HG03565 (cell line): ENCODE measurements at regions not wholly inside any gene's neighbourhood (a gene's known extent, or its start where the extent isn't known, plus 50 kb on each side); places are given as distances from the start of the nearest gene placed in this dataset.
"Not testable (repeated sequence)": the region's sequence is repeated elsewhere in the genome, so short reads cannot be mapped to it uniquely, and the experiment has no call there.

Source experiments
- ATAC-seq: cut with Tn5 transposase; IDR thresholded peaks from one replicate; pipeline ENCODE4 v1.9.1; 2021; ENCODE audit warnings: mild to moderate bottlenecking, moderate library complexity; ENCODE audit not compliant: unreplicated experiment

- no peak for ATAC-seq
Measured at GRCh38 chr3:84175449-84175848, 783.3 kb upstream of the CADM2 start.

DNA sequence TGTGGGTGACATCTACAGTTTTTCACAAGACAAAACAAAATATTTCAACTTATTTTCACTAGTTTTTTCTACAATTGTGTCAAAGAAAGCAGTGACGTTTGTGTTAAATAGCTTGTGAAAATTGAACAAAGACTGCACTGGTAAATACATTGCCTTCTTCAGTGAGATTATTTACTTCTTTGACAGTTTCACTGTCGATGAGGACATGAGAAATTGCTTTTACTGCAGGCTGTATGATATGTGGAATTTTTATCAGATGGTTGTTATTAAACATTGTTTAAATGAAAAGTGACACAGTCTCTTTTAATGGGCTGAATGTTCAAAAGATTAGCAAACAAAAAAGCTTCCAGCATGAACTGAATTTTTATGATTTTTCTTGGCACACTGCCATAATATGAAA, 773.9 kb upstream of the CADM2 start:
- ATAC-seq, result no peak

- no peak for ATAC-seq
Measured at GRCh38 chr3:84194029-84194428, 764.8 kb upstream of the CADM2 start.

DNA sequence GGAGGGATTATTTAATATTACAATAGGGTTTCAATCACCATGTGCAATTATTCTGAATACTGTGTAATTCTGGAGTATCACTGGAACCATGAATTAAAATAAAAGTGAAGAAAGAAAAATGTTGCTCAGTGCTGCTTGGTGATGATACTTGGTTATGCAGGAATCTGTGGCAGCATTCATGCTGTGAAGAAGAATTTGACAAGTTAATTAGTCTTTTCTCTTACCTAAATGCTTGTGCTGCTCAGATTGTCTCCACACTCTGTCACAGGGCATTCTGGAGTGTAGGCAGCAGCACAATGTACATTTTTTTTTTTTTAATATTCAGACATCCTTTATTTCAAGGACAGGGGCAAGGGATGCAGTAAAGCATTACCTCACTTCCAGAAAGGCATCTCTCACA, 749.3 kb upstream of the CADM2 start:
- ATAC-seq, result no peak

GRCh38 chr3:84223512-84223911, 735.3 kb upstream of the CADM2 start:
- ATAC-seq, result no peak

- no peak for ATAC-seq
Measured at GRCh38 chr3:84224262-84224661, 734.5 kb upstream of the CADM2 start.

- no peak for ATAC-seq
Measured at GRCh38 chr3:84236261-84236660, 722.5 kb upstream of the CADM2 start.

GRCh38 chr3:84245789-84246188, 713.0 kb upstream of the CADM2 start:
- no peak for ATAC-seq

- ATAC-seq, result no peak
Measured at GRCh38 chr3:84260596-84260995, 698.2 kb upstream of the CADM2 start.

- no peak for ATAC-seq
Measured at GRCh38 chr3:84265768-84266167, 693.0 kb upstream of the CADM2 start.

DNA sequence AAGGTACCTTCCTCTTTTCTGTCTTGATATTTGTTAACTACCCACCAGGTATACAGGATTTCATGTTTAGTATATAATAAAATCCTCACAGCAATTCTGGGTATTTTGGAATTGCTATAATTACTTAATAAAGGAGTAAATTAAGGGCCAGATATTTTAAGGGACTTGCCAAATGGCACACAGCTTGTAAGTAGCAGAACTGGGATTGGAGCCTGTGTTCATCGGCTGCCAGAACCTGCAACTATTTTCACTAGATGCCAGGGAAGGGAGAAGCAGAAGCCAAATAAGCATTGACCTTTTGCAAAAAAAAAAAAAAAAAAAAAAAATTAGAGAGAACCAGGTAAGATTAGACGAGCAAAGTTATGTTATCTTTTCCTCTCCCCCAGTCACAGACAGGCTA, 683.3 kb upstream of the CADM2 start:
- no peak for ATAC-seq

GRCh38 chr3:84277562-84278224, 681.1 kb upstream of the CADM2 start:
- ATAC-seq, result no peak

DNA sequence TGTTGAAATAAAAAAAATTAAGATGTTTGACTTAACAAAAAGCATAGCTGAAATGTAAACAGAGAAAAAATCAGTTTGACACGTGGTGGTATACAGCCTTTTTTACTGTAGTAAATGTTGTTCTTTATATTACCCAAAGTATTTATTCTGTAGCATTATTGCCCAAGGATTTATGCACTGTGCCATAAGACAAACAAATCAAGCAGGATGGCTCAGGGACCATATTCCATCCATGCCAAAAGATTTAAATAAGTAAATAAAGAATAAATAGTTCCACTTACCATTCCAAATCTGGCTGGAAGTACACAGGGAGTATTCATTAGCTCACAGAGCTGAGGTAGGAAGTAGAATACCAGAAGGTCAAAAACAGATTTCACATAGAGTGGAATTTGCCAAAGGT, 666.7 kb upstream of the CADM2 start:
- ATAC-seq, result no peak

DNA sequence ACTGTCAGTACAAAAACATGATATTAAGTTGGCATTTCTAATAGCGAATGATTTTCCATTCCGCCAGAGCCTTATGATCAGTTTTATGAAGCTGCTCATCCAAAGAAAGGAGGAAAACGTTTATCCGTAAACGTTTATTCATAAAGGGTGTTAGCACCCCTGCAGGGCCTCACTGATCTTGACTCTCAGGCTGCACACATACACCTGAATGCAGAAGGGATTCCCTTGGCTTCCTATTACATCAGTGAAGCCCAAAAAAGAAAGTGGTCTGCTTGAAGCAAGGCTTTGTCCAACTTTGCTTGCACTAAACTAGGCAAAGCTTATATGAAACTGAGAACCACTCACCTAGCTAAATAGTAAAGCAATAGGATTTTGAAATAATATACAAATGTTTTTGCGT, 659.5 kb upstream of the CADM2 start:
- ATAC-seq, result no peak

DNA sequence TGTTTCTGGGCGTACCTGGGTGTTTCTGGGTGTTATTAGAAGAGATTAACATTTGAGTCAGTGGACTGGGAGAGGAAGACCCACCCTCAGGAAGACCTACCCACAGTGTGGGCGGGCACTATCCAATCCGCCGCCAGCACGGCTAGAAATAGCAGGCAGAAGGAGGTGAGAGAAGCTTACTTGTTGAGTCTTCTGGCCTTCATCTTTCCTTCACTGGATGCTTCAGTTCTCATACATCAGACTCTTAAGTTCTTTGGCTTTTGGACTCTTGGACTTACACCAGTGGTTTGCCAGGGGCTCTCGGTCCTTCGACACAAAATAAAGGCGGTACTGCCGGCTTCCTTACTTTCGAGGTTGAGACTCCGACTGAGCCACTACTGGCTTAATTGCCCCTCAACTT, 654.6 kb upstream of the CADM2 start:
- no peak for ATAC-seq

DNA sequence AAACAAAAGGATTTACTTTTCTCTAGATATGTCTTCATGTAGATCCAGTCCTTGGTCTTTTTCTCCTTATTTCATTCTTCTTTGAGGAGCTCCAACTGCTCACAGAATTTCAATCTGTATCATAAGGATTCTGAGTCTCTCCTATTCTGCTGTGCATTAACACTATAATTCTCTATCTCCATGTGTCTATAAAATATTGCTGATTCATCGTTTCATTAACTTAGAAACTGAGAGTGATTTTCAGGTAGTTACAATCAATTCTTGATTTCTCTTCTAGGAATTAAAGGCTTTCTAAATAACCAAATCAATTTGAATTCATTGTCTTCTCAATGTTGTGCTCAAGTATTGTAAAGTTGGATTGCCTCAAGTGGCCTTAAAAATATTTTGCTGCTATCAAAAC, 651.5 kb upstream of the CADM2 start:
- no peak for ATAC-seq

- ATAC-seq, result no peak
Measured at GRCh38 chr3:84308379-84308778, 650.4 kb upstream of the CADM2 start.

DNA sequence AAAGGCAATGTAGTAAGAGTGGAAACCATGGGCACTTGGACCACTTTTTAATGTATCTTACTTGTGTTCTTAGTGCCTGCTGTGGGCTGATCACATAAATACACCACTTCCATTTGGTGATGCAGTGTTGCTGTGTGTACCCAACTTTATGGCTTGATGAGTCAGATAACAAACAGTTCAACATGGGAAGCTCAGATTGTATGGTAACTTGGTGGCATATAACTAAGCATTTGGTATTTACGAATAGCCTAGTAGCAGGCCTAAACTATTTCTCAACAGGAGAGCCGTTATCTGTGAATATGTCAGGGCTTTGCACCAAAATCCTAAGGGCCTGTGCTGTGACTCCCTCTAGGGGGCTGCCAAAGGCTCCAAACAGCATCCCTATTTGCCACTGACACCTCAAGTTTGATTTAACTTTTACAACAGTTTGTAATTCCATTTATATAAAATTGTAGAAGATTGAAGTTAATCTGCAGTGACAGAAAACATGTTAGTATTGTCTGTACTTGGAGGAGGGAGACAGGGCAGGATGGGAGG, 640.4 kb upstream of the CADM2 start:
- ATAC-seq, result no peak

DNA sequence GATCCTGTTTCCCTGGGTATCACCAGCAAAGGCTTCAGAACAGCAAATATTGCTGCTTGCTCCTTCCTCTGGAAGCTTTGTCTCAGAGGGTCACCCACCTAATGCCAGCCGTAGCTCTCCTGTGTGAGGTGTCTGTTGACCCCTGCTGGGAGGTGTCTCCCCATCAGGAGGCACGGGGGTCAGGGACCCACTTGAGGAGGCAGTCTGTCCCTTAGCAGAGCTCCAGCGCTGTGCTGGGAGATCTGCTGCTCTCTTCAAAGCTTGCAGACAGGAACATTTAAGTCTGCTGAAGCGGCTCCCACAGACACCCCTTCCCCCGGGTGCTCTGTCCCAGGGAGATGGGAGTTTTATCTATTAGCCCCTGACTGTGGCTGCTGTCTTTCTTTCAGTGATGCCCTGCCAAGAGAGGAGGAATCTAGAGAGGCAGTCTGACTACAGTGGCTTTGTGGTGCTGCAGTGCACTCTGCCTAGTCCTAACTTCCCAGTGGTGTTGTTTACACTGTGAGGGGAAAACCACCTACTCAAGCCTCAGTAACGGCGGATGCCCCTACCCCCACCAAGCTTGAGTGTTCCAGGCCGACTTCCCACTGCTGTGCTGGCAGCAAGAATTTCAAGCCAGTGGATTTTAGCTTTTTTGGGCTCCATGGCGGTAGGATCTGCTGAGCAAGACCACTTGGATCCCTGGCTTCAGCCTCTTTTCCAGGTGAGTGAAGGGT, 593.1 kb upstream of the CADM2 start:
- ATAC-seq, result not testable (repeated sequence)
